DND-41 (cell line): ENCODE measurements at regions not wholly inside any gene's neighbourhood (a gene's known extent, or its start where the extent isn't known, plus 50 kb on each side); places are given as distances from the start of the nearest gene placed in this dataset.

Experiments
- EZH2 ChIP-seq: IDR thresholded peaks from 3 replicates; pipeline ENCODE4 v1.6.1; 2012; ENCODE audit warnings: borderline replicate concordance, low read depth, mild to moderate bottlenecking, moderate library complexity, low read length, inconsistent platforms; ENCODE audit not compliant: severe bottlenecking
- TF ChIP-seq, protein P1 (sequence below): IDR thresholded peaks from 2 replicates; pipeline ENCODE4 v1.5.1; 2012; ENCODE audit warnings: borderline replicate concordance, low read length, moderate library complexity, mild to moderate bottlenecking; ENCODE audit not compliant: poor library complexity, severe bottlenecking; ENCODE audit errors: extremely low read depth

DNA sequence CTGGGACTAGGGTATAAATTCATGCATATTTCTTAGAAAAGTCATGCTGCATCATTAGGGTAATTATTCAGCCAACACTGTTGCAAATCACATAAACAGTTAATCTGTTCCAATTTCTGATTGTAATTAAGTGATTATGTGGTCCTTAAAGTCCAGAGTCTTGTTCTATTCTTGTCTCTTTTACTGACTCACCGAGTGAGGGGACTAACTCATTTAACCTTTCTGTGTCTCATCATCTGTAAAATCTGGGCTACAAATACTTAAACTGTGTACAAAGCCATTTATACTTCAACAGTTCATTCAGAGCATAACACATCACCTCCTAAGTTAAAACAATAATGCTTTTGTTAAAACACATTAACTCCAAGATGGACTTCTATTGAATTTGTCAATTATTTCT is 65.4 kb upstream of the KLHL13 start:
- TF ChIP-seq, protein P1, sequence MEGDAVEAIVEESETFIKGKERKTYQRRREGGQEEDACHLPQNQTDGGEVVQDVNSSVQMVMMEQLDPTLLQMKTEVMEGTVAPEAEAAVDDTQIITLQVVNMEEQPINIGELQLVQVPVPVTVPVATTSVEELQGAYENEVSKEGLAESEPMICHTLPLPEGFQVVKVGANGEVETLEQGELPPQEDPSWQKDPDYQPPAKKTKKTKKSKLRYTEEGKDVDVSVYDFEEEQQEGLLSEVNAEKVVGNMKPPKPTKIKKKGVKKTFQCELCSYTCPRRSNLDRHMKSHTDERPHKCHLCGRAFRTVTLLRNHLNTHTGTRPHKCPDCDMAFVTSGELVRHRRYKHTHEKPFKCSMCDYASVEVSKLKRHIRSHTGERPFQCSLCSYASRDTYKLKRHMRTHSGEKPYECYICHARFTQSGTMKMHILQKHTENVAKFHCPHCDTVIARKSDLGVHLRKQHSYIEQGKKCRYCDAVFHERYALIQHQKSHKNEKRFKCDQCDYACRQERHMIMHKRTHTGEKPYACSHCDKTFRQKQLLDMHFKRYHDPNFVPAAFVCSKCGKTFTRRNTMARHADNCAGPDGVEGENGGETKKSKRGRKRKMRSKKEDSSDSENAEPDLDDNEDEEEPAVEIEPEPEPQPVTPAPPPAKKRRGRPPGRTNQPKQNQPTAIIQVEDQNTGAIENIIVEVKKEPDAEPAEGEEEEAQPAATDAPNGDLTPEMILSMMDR: no peak
- no peak for TF ChIP-seq EZH2
